HG03139 (cell line): ENCODE measurements at regions not wholly inside any gene's neighbourhood (a gene's known extent, or its start where the extent isn't known, plus 50 kb on each side); places are given as distances from the start of the nearest gene placed in this dataset.

Experiments used
- ATAC-seq: cut with Tn5 transposase; IDR thresholded peaks from one replicate; pipeline ENCODE4 v1.9.1; 2021; ENCODE audit not compliant: unreplicated experiment

DNA sequence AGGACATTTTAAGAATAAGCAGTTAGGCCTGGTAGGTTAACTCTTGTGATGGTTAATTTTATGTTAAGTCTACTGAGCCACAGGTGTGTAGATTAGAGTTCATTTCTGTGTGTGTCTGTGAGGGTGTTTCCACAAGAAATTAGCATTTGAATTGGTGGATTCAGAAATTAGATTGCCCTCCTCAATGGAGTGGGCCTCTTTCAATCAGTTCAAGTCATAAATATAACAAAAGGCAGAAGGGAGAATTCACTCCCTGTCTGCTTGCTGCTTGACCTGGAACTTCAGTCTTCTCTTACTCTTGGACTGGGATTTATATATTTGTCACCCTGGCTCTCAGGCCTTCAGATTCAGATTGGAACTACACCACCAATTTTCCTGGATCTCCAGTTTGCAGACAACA lies 55.3 kb upstream of the POM121L12 start:
- ATAC-seq, result no peak

DNA sequence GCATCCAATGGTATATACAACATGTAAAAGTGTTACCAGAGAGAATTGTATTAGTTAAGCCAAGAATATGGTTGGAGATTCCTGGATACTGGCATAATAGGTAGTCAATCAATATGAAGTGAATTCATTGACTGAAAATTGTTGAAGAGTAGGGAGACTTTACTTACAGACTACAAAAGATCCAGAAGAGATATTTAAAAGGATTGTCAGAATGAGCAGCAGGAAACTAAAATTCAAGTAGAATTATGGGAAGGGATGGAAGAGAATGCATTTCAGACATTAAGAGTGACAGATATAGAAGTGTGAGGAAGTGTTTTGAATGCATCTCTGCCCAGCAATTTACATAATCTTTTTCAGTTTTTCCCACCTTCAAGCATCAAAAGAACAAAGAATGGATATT lies 62.3 kb upstream of the POM121L12 start:
- no peak for ATAC-seq

DNA sequence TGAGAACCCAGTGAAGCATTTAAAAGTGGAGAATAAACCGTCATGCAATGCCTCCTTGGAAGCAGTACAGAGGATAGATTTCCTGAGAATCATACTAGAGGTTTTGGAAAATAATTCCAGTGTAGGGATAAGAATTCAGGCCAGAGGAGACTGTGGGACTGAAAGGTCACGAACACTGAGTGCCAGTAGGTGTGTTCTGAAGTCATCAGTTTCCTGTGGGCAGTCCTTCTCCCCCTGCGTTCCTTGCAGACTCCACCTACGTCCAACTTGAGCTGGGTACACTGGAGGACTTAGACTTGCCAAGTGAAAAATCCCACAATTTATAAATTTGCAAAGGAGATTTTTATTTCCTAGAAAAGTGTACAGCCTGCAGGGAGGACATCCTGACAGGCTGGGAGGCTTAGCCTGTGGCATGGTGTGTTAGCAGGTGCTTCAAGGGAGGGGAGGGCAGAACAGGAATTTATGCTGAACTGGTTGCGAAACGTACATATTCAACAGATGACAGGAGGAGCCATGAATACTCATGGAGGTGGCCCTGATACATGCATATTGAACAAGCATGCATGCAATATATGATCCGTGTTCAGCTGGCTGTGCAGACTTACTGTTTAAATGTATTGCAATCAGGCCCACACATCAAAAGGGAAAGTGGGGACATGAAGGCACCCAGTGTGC lies 72.9 kb upstream of the POM121L12 start:
- ATAC-seq, result no peak

DNA sequence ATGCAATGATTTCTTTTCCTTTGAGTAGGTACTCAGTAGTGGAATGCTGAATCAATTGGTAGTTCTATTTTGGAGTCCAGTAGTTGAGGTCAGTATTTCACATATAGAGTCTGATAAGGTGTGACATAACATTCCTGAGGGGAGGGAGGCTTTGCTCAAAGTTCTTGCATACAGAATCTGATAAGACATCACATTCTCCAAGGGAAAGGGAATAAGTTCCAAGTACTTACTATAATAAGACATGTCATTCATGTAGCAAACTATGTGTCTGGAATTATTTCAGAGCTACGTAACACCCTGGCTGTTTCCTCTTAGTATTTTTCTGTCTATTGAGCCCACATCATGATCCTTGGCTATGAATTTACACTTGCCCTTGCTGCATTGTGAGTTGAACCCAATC lies 74.3 kb upstream of the POM121L12 start:
- no peak for ATAC-seq

DNA sequence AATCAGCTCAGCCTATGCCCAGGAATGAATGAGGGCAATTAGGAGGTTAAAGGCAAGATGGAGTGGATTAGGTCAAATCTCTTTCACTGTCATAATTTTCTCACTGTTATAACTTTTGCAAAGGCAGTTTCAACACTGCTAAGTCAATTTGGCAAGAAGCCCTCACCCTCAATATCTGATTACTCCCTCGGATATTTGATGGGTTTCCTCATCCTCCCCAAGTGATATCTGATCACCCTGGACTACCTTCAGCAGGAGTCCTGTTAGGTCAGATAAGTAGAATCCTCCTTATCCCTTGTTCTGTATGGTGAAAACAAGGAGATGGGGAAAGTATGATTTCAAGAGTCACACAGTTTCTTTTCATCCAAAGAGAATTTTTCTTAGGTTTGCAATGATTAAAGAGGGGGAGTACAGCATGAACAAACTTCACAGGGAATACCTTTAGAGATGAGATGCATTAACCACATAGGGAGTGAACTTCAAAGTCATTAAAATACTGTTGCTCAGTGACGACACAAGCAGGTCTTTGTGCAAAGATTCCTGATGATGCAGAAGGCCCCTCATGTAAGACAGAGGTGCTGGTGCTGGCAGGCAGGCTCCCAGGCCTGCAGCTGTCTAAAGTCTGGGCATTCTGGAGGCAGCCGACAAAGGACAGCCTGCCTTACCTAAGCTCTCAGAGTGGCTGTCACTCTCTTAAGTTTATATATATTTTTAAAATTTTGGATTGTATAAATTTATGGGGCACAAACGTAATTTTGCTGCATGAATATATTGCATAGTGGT lies 75.4 kb upstream of the POM121L12 start:
- no peak for ATAC-seq

DNA sequence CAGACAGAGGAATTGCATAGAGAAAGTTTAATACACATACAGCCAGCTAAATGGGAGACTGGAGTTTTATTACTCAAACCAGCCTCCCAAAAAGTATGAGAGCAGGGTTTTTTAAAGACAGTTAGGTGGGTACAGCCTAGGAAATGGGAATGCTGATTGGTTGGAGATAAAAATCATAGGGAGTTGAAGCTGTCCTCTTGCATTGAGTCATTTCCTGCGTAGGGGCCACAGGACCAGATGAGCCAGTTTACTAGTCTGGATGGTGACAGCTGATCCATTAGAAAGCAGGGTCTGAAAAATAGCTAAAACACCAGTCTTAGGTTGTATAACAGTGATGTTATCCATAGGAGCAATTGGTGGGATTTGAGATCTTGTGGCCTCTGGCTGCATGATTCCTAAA lies 76.1 kb upstream of the POM121L12 start:
- ATAC-seq, result no peak

DNA sequence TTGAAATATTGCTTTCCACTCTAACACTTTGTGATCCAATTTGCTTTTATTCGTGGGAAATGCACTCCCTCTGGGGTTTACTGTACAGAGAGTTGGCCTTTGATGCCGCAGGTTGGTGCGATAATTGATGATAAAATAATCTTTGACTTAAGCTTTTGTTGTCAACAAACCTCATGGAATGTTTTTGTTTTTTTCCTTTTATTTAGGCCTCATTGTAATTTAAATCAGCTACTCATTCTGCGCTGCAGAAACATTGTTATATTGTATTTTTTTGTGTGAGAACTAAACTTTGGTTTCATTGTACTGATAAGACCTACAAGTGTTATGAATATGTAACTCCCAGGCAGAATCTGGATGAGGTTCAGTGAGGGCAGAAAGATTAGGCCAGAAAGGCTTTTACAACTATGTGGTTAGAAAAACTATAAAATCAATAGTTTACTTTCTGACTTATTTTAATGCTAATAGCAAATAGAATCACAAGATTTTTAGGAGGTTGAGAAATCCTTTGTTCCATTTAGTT lies 76.8 kb upstream of the POM121L12 start:
- no peak for ATAC-seq

DNA sequence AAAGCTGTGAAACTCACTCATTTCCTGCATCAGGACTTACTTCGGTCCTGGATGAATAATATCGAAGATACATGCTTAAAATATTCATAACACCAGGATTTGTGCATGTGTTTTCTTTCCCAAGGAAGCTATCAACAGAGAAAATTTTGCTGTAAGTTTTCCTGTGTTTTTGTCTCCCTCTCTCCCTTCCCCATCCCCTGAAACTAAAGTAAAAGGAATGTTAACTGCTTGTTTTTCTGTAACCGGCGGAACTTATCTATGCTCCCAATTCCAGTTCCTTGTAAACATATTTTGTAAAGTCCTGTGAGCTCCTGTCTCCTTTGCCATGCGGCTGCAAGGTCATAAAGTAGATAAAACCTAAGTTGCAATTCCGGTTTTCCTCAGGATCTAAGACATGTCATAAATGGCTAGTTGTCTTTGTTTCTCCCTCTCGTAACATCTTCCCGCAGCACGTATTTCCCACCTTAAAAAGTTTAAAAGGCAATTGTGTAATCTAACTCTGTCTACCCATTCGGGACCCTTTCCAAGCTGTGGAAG lies 79.0 kb upstream of the POM121L12 start:
- ATAC-seq, result no peak

DNA sequence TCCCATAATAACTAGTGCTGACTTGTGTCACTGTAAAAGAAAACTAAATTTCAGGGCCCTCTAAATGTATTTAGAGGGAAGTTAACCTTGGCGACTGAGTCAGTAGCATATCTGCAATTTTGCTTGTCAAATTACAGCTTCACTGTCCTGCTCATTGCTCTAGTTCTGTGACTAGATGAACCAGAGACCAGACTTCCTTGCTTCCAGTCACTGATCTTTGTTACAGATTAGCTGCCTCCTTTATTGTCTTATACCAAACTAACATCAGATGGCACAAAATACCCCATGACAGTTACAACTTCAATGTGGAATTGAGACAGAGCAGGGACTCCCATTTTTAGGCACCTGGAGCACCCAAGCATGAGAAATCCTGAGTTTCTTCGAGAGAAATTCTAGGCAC lies 79.9 kb upstream of the POM121L12 start:
- no peak for ATAC-seq

DNA sequence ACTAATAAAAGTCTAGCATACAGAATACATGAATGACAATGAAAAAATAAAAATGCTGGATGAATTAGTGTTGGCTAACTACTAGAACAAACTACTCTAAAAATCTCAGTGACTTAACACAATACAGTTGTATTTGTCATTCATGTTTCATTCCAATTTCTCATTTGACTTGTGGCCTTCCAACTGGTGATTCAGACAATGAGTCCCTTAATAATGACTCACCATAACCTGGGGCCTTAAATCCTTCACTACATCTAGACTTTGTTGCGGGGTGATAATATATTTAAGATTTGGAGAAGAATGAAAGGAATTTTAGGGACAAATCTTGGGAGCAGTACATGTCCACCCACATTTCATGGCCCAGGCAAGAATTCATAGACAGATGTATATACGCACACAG lies 90.5 kb upstream of the POM121L12 start:
- no peak for ATAC-seq

DNA sequence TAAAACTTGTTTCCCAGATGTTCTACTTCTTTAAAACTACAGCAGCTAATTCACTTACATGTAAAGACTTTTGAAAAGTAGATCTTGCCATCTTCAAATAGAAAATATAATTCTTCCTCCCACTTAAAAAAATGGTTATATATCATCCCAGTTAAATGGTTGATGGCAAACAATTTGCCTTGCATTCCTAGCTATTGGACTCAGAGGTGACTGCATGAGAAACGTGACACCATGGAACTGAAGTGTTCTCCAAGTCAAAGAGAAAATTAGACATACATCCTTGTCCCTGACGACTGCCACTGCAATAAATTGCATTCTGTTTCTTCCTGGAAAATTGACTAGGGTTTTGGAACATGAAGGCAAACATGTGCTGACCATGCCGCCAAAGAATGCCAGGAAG lies 95.0 kb upstream of the POM121L12 start:
- no peak for ATAC-seq

DNA sequence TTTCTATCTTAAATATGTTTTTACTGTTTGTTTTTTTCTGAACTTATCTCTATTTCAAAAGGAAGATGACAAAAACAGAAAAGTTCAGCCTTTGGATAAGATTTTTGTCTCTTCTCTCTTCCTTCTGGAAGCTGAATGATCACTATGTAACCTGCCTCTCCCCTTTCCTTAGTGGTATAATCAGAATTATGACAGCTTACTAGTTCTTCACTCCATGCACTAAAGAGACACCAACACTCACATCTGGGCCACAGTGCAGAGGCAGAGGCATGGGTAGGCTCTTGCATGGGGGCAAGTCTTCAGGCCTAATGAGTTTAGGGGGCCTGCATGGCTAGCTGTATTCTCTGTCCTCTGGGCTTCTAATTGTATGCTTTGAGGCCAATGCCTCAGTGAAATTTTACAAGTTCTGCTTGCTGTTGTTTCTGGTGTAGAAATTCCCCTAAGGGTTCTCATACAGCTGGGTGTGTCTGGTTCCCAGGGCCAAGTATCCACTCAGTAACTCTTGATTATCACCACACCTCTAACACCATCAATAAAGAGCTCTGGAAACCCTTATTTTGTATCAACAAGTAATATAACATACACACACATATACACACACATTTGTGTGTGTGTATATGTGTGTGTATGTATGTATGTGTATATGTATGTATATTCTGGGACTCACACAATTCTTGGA lies 96.8 kb upstream of the POM121L12 start:
- ATAC-seq, result no peak

DNA sequence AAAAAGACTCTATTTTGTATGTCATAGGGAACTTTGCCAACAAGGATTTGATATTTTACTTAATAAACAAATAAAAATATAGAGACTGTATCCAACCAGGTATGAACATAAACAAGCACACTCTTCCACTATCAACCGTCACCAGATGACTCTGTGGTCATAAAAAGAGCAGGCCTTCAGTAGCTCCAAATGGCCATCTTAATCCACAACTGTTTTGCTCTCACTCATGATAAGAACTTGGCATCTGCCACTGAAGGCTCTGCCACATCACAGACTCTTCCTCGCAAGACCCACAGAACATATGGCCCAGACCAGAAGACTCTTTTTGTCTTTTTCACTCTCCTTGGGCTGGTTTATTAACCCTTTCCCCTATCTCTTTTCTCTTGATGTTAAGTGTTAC lies 98.7 kb upstream of the POM121L12 start:
- no peak for ATAC-seq

DNA sequence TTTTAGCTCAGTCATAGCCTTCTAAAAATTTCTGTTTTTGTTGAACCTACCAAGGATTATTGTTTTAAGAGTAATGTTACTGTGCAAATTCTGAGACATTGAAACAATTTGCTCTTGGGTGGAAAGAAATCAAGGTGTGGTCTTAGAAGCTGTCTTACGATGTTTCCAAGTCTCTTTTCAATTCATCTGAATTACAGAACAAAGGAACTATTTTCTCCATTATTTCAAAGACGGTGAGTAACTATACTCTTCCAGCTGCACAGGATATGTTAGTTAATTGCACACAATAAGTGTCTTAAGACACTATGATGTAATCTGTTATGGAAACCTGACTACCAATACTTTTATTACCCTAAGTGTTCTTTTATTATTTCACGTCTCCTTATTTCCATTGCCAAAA lies 106.8 kb upstream of the POM121L12 start:
- ATAC-seq, result no peak

DNA sequence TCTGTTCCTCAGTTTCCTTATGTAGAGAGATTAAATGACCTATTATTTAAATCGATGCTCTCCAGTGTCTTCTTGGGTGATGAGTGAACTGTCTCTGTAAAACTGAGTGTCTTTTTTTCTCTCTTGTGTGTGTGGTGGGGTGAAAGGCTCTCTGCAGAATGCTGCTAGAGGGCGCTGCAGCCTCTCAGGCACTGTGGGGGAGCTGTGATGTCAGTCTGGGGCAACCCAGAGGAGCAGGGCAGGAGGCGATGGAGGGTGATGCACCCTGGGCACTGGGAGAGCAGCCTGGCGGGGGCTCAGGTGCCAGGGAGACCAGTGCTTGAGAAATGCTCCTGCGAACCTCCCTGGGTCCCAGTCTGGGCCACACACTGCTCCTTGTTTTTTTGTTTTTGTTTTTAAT lies 110.1 kb upstream of the POM121L12 start:
- ATAC-seq, result no peak

DNA sequence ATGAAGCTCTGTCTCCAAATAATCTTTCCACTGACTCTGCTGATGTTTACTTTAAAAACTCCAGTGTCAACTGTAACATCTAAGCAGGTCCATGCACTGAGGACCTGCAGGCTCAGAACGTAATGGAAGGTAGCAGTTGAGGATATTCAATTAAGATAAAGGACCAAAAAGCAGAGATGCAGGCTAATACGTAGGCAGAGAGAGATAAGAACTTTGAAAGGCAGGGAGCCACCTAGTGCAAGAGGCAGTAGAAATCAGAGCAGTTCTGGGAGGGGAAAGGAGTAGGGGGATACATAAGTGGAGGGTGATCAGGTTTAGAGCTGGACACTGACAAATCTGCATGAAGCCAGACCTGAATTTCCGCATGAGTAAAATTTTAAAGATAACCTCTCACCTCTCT lies 114.5 kb upstream of the POM121L12 start:
- ATAC-seq, result no peak

DNA sequence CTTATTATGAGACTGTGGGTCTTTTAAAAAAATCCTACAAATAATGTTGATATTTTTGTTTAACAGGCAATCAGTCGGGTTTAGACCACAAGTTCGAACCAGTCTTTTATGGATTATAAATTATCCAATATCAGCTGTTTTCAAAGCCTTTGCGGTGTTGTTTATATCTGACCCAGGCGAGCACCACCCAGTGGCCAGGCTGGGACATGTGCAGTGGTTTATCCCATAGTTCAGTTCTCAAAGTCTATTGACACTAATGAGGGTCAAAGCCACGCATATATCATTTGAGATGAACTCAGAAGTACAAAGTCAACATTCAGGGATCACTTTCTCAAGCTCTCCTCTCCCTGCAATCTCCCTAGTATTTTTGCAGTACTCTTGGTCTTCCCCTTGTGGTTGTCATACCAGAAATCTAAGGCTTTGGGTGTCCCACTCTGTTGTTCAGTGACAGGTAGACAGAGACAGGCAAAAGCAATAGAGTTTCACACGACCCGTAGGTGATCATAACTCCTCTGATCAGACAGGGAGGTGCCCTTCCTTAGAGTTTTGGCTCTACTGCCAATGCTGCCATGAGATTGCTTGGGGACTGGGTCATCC lies 117.4 kb upstream of the POM121L12 start:
- ATAC-seq, result no peak

DNA sequence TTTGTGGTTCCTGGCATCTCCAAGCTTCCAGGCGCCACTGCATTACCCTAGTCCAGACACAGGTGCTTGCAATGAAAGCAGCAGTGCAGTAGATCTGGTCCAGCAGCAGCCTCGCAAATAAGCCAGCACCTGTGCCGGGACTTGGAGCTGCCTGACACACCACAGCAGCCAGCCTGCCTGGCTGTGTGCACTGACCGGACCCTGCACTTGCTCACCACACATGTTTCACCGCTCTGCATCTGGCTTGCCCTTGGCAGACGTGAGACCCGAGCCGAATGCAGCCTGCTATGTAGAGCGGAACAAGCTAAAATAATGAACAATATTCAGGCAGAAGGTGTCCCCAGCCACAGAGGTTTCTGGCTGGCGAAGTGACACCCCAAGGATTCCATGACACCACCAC lies 123.6 kb upstream of the POM121L12 start:
- ATAC-seq, result no peak

DNA sequence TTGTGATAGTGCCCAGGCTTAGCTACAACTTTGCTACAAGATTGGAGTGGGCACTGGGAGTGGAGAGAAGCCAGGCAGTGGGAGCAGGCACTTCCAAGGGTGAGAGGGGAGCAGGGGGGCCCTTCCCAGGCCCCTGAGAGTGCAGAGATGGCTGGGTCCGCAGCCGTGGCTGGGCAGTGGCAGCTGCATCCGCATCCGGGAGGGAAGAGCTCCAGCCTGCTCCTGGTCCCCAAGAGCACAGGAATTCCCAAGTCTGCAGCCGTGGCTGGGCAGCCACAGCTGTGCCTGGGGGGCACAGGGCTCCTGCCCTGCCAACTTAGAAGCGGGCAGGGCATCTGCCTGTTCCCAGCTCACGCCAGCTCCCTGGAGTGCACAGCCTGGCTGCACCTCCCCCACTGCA lies 124.1 kb upstream of the POM121L12 start:
- no peak for ATAC-seq

DNA sequence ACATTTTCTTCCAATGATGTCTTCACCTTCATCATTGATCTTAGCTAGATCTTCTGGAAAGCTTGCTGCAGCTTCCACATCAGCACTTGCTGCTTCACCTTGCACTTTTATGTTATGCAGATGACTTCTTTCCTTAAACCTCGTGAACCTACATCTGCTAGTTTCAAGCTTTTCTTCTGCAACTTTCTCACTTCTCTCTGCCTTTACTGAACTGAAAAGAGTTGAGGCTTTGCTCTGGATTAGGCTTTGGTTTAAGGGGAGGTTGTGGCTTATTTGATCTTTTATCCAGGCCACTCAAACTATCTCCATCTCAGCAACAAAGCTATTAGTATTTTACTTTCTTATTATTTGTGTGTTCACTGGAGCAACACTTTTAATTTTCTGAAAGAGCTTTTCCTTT lies 125.5 kb upstream of the POM121L12 start:
- ATAC-seq, result no peak

DNA sequence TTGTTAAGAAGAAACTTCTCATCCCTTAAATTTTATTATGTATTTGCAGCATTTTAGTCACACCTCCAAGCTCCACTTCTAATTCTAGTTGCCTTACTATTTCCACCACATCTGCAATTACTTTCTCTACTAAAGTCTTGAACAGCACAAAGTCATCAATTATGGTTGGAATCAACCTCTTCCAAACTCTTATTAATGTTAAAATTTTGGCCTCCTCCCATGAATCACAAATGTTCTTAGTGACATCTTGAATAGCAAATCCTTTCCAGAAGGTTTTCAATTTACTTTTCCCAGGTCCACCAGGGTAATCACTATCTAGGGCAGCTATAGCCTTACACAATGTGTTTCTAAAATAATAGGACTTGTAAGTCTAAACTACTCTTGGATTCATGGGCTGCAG lies 126.3 kb upstream of the POM121L12 start:
- no peak for ATAC-seq
